Gastroesophageal sphincter (tissue), 3 donors: ENCODE measurements at regions not wholly inside any gene's neighbourhood (a gene's known extent, or its start where the extent isn't known, plus 50 kb on each side); places are given as distances from the start of the nearest gene placed in this dataset.

Experiments
- POLR2A ChIP-seq, 2 donors: fragments of 450-650 bp; IDR thresholded peaks; one replicate each; pipeline ENCODE4 v1.6.1; 2017; ENCODE audit warnings: antibody characterized with exemption in 2 of 2, mild to moderate bottlenecking in 2 of 2, moderate library complexity in 1 of 2
- TF ChIP-seq, protein P1 (sequence below), 4 experiments: fragments of 200-600 bp in 2 of 4; fragments of 450-650 bp in 2 of 4; sonication (generic) in 1 of 4; IDR thresholded peaks; one replicate each; pipeline ENCODE4 v1.5.1; 2017 to 2019; ENCODE audit warnings: antibody characterized with exemption in 4 of 4, mild to moderate bottlenecking in 2 of 4, moderate library complexity in 2 of 4

GRCh38 chr1:5458248-5458647, 534.0 kb downstream of the NPHP4 start:
- TF ChIP-seq, protein P1, sequence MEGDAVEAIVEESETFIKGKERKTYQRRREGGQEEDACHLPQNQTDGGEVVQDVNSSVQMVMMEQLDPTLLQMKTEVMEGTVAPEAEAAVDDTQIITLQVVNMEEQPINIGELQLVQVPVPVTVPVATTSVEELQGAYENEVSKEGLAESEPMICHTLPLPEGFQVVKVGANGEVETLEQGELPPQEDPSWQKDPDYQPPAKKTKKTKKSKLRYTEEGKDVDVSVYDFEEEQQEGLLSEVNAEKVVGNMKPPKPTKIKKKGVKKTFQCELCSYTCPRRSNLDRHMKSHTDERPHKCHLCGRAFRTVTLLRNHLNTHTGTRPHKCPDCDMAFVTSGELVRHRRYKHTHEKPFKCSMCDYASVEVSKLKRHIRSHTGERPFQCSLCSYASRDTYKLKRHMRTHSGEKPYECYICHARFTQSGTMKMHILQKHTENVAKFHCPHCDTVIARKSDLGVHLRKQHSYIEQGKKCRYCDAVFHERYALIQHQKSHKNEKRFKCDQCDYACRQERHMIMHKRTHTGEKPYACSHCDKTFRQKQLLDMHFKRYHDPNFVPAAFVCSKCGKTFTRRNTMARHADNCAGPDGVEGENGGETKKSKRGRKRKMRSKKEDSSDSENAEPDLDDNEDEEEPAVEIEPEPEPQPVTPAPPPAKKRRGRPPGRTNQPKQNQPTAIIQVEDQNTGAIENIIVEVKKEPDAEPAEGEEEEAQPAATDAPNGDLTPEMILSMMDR (IDR thresholded peaks at IDR 0.05) = no peak
- TF ChIP-seq POLR2A (IDR thresholded peaks at IDR 0.05) = no peak
